ENCODE measurements at regions not wholly inside any gene's neighbourhood (a gene's known extent, or its start where the extent isn't known, plus 50 kb on each side); places are given as distances from the start of the nearest gene placed in this dataset.

GRCh38 chr6:79787626-79788025, 156.5 kb downstream of the SH3BGRL2 start:
- Histone ChIP-seq H3K79me2 (ENCODE audit: insufficient read depth, low read length) (no peaks in the 10 kb centered on the region), H3K27ac (ENCODE audit: extremely low read length, insufficient read depth, low read length) (no peak overlapping the region), H4K20me1 (ENCODE audit: insufficient read depth, low read length) (no peaks in the 10 kb centered on the region), H3K9me3 (ENCODE audit: low read length) (no peaks in the 10 kb centered on the region), H3K9ac (ENCODE audit: insufficient read depth, low read depth, low read length) (no peak overlapping the region), H3K4me1 (ENCODE audit: insufficient read depth, low read length) (no peaks in the 10 kb centered on the region), H3K4me3 (replicated peaks in 1 of 3; ENCODE audit: insufficient read depth in 1 of 3, low read depth in 2 of 3, low read length in 3 of 3) (no peak overlapping the region), H2AFZ (ENCODE audit: low read length) (no peak overlapping the region), H3K27me3 (ENCODE audit: control insufficient read depth in 1 of 2, insufficient read depth in 2 of 2, low read length in 2 of 2) (no peaks in the 10 kb centered on the region; a peak in 1 of 5 replicates), H3K4me2 (ENCODE audit: low read depth, low read length) (no peak overlapping the region), H3K36me3 (replicated peaks in 1 of 2; ENCODE audit: control insufficient read depth in 1 of 2, insufficient read depth in 2 of 2, low read length in 2 of 2) (no peaks in the 10 kb centered on the region)
- ChIA-PET CTCF (ENCODE audit: low intra/inter-chr PET ratio, low total read pairs) (no interaction called here), POLR2A (no interaction called here)
- no TSS peak for BruUV-seq (replicated peaks)
- DNase-seq (ENCODE audit: low spot score) (no peak), ATAC-seq (no peak), FAIRE-seq (no peak)
- 30% methylated on average over 2 of the region's 3 CpGs for WGBS (ENCODE audit: low lambda C conversion rate)
- intact Hi-C loops (cut with micrococcal nuclease; ENCODE audit: unreplicated experiment): no loop called here
- in situ Hi-C loops (cut with HindIII; ENCODE audit: extremely low pct_ligation_motif_present, low pct_unique_long_range_greater_than_20kb): no loop called here
- TF ChIP-seq ZNF616 (CRISPR knock-in tag; IDR thresholded peaks at IDR 0.05; ENCODE audit: low read depth) (no peak), JUND (CRISPR knock-in tag; IDR thresholded peaks at IDR 0.05) (no peak), ZNF83 (CRISPR knock-in tag; IDR thresholded peaks at IDR 0.05; ENCODE audit: borderline replicate concordance) (no peak), BATF2 (CRISPR knock-in tag; IDR thresholded peaks at IDR 0.05) (no peak), HOXA5 (CRISPR knock-in tag; IDR thresholded peaks at IDR 0.05) (no peak), ZNF546 (CRISPR knock-in tag; conservative IDR thresholded peaks at IDR 0.05) (no peak), ATF1 (CRISPR knock-in tag; IDR thresholded peaks at IDR 0.05) (no peak), LRRFIP1 (CRISPR knock-in tag; conservative IDR thresholded peaks at IDR 0.05) (no peak), STAG1 (CRISPR knock-in tag; IDR thresholded peaks at IDR 0.05) (no peak)
- TF ChIP-seq, protein P1, sequence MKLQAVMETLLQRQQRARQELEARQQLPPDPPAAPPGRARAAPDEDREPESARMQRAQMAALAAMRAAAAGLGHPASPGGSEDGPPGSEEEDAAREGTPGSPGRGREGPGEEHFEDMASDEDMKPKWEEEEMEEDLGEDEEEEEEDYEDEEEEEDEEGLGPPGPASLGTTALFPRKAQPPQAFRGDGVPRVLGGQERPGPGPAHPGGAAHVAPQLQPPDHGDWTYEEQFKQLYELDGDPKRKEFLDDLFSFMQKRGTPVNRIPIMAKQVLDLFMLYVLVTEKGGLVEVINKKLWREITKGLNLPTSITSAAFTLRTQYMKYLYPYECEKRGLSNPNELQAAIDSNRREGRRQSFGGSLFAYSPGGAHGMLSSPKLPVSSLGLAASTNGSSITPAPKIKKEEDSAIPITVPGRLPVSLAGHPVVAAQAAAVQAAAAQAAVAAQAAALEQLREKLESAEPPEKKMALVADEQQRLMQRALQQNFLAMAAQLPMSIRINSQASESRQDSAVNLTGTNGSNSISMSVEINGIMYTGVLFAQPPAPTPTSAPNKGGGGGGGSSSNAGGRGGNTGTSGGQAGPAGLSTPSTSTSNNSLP (IDR thresholded peaks at IDR 0.05; ENCODE audit: low read depth, low read length): no peak
- TF ChIP-seq, protein P2, sequence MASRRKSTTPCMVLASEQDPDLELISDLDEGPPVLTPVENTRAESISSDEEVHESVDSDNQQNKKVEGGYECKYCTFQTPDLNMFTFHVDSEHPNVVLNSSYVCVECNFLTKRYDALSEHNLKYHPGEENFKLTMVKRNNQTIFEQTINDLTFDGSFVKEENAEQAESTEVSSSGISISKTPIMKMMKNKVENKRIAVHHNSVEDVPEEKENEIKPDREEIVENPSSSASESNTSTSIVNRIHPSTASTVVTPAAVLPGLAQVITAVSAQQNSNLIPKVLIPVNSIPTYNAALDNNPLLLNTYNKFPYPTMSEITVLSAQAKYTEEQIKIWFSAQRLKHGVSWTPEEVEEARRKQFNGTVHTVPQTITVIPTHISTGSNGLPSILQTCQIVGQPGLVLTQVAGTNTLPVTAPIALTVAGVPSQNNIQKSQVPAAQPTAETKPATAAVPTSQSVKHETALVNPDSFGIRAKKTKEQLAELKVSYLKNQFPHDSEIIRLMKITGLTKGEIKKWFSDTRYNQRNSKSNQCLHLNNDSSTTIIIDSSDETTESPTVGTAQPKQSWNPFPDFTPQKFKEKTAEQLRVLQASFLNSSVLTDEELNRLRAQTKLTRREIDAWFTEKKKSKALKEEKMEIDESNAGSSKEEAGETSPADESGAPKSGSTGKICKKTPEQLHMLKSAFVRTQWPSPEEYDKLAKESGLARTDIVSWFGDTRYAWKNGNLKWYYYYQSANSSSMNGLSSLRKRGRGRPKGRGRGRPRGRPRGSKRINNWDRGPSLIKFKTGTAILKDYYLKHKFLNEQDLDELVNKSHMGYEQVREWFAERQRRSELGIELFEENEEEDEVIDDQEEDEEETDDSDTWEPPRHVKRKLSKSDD (CRISPR knock-in tag; IDR thresholded peaks at IDR 0.05; ENCODE audit: low read depth): no peak

Measured in HepG2 (cell line).